Coronary artery (tissue), 2 donors: ENCODE measurements at regions not wholly inside any gene's neighbourhood (a gene's known extent, or its start where the extent isn't known, plus 50 kb on each side); places are given as distances from the start of the nearest gene placed in this dataset.

Experiments
- DNase-seq: peaks from one replicate; pipeline ENCODE4 v3.0.0-alpha.2; 2017; ENCODE audit warnings: low spot score
- H3K27ac ChIP-seq, 2 donors: fragments of 200-600 bp; sonication (generic); one replicate each; pipeline ENCODE4 v1.5.1; 2016 to 2019
- H3K4me3 ChIP-seq: fragments of 200-600 bp; sonication (generic); 2 replicates; pipeline ENCODE4 v1.5.1; 2016; ENCODE audit warnings: mild to moderate bottlenecking, moderate library complexity
- TF ChIP-seq, protein P1 (sequence below): fragments of 200-600 bp; sonication (generic); IDR thresholded peaks from one replicate; pipeline ENCODE4 v1.5.1; 2019; ENCODE audit warnings: antibody characterized with exemption

GRCh38 chr10:27451054-27451453 is 53.0 kb upstream of the RAB18 start:
- H3K4me3 ChIP-seq = no peak overlapping the region
- no peak for DNase-seq
- H3K27ac ChIP-seq = no peak overlapping the region
- TF ChIP-seq, protein P1, sequence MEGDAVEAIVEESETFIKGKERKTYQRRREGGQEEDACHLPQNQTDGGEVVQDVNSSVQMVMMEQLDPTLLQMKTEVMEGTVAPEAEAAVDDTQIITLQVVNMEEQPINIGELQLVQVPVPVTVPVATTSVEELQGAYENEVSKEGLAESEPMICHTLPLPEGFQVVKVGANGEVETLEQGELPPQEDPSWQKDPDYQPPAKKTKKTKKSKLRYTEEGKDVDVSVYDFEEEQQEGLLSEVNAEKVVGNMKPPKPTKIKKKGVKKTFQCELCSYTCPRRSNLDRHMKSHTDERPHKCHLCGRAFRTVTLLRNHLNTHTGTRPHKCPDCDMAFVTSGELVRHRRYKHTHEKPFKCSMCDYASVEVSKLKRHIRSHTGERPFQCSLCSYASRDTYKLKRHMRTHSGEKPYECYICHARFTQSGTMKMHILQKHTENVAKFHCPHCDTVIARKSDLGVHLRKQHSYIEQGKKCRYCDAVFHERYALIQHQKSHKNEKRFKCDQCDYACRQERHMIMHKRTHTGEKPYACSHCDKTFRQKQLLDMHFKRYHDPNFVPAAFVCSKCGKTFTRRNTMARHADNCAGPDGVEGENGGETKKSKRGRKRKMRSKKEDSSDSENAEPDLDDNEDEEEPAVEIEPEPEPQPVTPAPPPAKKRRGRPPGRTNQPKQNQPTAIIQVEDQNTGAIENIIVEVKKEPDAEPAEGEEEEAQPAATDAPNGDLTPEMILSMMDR = no peak

DNA sequence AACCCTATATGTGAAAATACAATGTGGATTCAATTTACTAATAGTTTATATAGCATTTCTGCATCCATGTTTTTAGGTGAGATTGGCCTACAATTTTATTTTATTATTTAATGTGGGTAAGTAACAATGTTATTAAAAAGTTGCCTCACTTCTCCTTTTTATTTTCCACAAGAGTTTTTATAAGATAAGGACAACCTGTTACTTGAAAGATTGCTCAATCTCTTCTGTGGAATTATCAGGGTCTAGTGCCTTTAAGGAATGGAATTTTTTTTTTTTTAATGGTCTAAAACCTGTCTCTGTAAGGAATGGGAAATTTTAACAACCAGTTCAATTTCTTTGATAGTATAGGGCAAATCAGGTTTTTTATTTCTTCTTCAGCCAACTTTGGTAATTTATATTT is 53.9 kb upstream of the RAB18 start:
- Histone ChIP-seq H3K4me3 (no peak overlapping the region), H3K27ac (no peak overlapping the region)
- no peak for DNase-seq
- TF ChIP-seq, protein P1 = no peak

- TF ChIP-seq, protein P1 = no peak
- Histone ChIP-seq H3K4me3 (no peak overlapping the region), H3K27ac (no peak overlapping the region)
- DNase-seq = no peak
These were observed 54.5 kb upstream of the RAB18 start for GRCh38 chr10:27449571-27449970.

DNA sequence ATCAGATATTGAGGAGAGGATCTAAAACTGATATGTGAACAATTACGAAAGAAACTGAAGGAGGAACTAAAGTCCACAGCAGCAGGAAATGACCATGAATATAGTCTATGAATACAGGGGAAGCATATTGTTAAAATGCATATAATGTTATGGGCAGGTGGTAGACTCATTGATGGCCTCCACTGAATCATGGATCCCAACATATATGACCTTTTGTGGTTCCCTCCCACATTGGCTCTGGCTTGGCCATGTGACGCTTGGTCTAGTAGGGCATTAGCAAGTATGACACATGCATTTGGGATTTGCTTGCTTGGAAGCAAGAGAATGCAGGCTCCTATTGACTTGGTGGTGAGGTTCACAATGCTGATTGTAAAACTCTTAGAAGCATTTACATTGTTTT is 55.2 kb upstream of the RAB18 start:
- Histone ChIP-seq H3K4me3 (no peak overlapping the region), H3K27ac (no peak overlapping the region)
- DNase-seq = no peak
- TF ChIP-seq, protein P1 = no peak

GRCh38 chr10:27447540-27447939 is 56.6 kb upstream of the RAB18 start:
- no peak overlapping the region for H3K4me3 ChIP-seq
- H3K27ac ChIP-seq = no peak overlapping the region
- TF ChIP-seq, protein P1 = no peak
- no peak for DNase-seq

GRCh38 chr10:27446091-27446918 is 57.8 kb upstream of the RAB18 start:
- Histone ChIP-seq H3K4me3 (no peak overlapping the region), H3K27ac (no peak overlapping the region)
- TF ChIP-seq, protein P1 = peak; percentile 24
- no peak for DNase-seq

- TF ChIP-seq, protein P1 = no peak
- DNase-seq = no peak
- H3K27ac ChIP-seq = no peak overlapping the region
- H3K4me3 ChIP-seq = no peak overlapping the region
These were observed 59.0 kb upstream of the RAB18 start for GRCh38 chr10:27445070-27445469.
